ENCODE measurements at regions not wholly inside any gene's neighbourhood (a gene's known extent, or its start where the extent isn't known, plus 50 kb on each side); places are given as distances from the start of the nearest gene placed in this dataset.

DNA sequence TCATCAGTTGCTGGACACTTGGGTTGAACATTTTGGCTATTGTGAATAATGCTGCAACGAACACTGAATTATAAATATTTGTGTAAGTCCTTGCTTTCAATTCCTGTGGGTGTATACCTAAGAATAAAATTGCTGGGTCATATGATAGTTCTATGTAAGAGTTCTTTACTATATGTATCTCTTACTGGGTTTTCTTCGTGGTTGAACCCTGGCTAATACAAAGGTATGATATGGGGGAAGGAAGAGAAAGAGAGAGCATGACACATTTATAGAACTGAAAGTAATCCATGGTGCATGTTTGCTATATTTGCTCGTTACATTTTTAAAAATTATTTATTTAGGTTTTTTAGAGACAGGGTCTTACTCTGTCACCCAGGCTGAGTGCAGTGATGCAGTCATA is 143.1 kb upstream of the GAREM1 start:
- in situ Hi-C loops (cut with HindIII; ENCODE audit: extremely low pct_ligation_motif_present, low pct_unique_long_range_greater_than_20kb) = no loop called here
- 1% methylated on average over 3 of the region's 3 CpGs for WGBS (ENCODE audit: low lambda C conversion rate)
- no peaks in the 10 kb centered on the region for H3K79me2 ChIP-seq (ENCODE audit: insufficient read depth, low read length)
- H3K27me3 ChIP-seq (ENCODE audit: control insufficient read depth in 1 of 2, insufficient read depth in 2 of 2, low read length in 2 of 2) = no peaks in the 10 kb centered on the region; a peak in 1 of 5 replicates
- FAIRE-seq = no peak
- no peaks in the 10 kb centered on the region for H4K20me1 ChIP-seq (ENCODE audit: insufficient read depth, low read length)
- no peak for DNase-seq (ENCODE audit: low spot score)
- ChIA-PET POLR2A (no interaction called here), CTCF (ENCODE audit: low intra/inter-chr PET ratio, low total read pairs) (no interaction called here)
- no peaks in the 10 kb centered on the region for H3K36me3 ChIP-seq (replicated peaks in 1 of 2; ENCODE audit: control insufficient read depth in 1 of 2, insufficient read depth in 2 of 2, low read length in 2 of 2)
- BruUV-seq (replicated peaks) = no TSS peak
- H3K27ac ChIP-seq (ENCODE audit: extremely low read length, insufficient read depth, low read length) = no peak overlapping the region
- H3K9me3 ChIP-seq (ENCODE audit: low read length) = no peaks in the 10 kb centered on the region
- no peaks in the 10 kb centered on the region for H3K4me1 ChIP-seq (ENCODE audit: insufficient read depth, low read length)
- ATAC-seq = no peak
- no peak overlapping the region for H2AFZ ChIP-seq (ENCODE audit: low read length)
- no peak overlapping the region for H3K9ac ChIP-seq (ENCODE audit: insufficient read depth, low read depth, low read length)
- intact Hi-C loops (cut with micrococcal nuclease; ENCODE audit: unreplicated experiment) = no loop called here
- no peak overlapping the region for H3K4me3 ChIP-seq (replicated peaks in 1 of 3; ENCODE audit: insufficient read depth in 1 of 3, low read depth in 2 of 3, low read length in 3 of 3)
- no peak overlapping the region for H3K4me2 ChIP-seq (ENCODE audit: low read depth, low read length)
- TF ChIP-seq, protein P1, sequence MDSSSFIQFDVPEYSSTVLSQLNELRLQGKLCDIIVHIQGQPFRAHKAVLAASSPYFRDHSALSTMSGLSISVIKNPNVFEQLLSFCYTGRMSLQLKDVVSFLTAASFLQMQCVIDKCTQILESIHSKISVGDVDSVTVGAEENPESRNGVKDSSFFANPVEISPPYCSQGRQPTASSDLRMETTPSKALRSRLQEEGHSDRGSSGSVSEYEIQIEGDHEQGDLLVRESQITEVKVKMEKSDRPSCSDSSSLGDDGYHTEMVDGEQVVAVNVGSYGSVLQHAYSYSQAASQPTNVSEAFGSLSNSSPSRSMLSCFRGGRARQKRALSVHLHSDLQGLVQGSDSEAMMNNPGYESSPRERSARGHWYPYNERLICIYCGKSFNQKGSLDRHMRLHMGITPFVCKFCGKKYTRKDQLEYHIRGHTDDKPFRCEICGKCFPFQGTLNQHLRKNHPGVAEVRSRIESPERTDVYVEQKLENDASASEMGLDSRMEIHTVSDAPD (CRISPR knock-in tag; IDR thresholded peaks at IDR 0.05) = no peak
- TF ChIP-seq GLI4 (CRISPR knock-in tag; IDR thresholded peaks at IDR 0.05; ENCODE audit: borderline replicate concordance) (no peak), HMG20A (CRISPR knock-in tag; IDR thresholded peaks at IDR 0.05; ENCODE audit: borderline replicate concordance) (no peak), GPN1 (CRISPR knock-in tag; IDR thresholded peaks at IDR 0.05; ENCODE audit: borderline replicate concordance) (no peak), ZNF572 (CRISPR knock-in tag; IDR thresholded peaks at IDR 0.05) (no peak), NR2F2 (IDR thresholded peaks at IDR 0.05; ENCODE audit: borderline replicate concordance, low read depth) (no peak), ZNF354B (CRISPR knock-in tag; IDR thresholded peaks at IDR 0.05) (no peak)
- TF ChIP-seq, protein P2, sequence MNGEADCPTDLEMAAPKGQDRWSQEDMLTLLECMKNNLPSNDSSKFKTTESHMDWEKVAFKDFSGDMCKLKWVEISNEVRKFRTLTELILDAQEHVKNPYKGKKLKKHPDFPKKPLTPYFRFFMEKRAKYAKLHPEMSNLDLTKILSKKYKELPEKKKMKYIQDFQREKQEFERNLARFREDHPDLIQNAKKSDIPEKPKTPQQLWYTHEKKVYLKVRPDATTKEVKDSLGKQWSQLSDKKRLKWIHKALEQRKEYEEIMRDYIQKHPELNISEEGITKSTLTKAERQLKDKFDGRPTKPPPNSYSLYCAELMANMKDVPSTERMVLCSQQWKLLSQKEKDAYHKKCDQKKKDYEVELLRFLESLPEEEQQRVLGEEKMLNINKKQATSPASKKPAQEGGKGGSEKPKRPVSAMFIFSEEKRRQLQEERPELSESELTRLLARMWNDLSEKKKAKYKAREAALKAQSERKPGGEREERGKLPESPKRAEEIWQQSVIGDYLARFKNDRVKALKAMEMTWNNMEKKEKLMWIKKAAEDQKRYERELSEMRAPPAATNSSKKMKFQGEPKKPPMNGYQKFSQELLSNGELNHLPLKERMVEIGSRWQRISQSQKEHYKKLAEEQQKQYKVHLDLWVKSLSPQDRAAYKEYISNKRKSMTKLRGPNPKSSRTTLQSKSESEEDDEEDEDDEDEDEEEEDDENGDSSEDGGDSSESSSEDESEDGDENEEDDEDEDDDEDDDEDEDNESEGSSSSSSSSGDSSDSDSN (CRISPR knock-in tag; IDR thresholded peaks at IDR 0.05) = no peak
- TF ChIP-seq, protein P3, sequence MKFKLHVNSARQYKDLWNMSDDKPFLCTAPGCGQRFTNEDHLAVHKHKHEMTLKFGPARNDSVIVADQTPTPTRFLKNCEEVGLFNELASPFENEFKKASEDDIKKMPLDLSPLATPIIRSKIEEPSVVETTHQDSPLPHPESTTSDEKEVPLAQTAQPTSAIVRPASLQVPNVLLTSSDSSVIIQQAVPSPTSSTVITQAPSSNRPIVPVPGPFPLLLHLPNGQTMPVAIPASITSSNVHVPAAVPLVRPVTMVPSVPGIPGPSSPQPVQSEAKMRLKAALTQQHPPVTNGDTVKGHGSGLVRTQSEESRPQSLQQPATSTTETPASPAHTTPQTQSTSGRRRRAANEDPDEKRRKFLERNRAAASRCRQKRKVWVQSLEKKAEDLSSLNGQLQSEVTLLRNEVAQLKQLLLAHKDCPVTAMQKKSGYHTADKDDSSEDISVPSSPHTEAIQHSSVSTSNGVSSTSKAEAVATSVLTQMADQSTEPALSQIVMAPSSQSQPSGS (CRISPR knock-in tag; IDR thresholded peaks at IDR 0.05) = no peak
